ENCODE measurements at regions not wholly inside any gene's neighbourhood (a gene's known extent, or its start where the extent isn't known, plus 50 kb on each side); places are given as distances from the start of the nearest gene placed in this dataset.

DNA sequence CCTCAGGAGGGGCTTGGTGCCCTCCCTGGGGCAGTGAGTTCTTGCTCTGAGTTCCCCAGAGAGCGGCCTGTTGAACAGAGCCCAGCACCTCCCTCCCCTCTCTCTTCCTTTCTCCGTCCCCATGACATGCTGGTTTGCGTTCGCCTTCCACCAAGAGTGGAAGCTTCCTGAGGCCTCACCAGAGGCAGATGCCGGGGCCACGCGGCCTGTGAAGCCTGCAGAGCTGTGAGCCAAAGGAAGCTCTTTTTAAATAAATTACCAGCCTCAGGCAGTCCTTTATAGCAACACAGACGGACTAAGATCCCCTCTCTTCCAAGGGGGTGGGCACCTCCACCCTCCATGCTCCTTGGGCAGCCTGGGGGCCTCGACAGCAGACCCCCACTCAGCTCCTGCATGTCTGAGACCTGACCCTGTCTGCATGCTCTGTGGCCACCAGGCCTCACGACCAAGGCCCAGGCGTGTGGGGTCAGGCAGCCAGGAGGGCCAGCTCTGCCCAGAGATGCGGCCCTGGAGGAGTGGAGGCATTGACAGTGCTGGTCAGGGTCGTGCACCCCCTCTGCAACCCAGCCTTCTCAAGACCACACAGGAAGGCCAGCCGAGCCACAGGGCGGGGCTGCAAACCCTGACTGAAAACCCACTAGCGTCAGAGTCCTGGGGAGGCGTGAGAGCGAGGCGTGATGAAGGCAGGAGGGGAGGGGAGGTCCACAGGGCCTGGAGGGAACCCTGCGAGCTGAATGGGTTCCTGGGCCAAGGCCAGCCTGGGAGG is 54.6 kb upstream of the ADGRA1 start:
- TF ChIP-seq, protein P1, sequence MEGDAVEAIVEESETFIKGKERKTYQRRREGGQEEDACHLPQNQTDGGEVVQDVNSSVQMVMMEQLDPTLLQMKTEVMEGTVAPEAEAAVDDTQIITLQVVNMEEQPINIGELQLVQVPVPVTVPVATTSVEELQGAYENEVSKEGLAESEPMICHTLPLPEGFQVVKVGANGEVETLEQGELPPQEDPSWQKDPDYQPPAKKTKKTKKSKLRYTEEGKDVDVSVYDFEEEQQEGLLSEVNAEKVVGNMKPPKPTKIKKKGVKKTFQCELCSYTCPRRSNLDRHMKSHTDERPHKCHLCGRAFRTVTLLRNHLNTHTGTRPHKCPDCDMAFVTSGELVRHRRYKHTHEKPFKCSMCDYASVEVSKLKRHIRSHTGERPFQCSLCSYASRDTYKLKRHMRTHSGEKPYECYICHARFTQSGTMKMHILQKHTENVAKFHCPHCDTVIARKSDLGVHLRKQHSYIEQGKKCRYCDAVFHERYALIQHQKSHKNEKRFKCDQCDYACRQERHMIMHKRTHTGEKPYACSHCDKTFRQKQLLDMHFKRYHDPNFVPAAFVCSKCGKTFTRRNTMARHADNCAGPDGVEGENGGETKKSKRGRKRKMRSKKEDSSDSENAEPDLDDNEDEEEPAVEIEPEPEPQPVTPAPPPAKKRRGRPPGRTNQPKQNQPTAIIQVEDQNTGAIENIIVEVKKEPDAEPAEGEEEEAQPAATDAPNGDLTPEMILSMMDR (conservative IDR thresholded peaks at IDR 0.05; ENCODE audit: low read length): no peak
- TF ChIP-seq EZH2phosphoT487 (IDR thresholded peaks at IDR 0.05; ENCODE audit: borderline replicate concordance, low read depth, low read length): no peak

All from OCI-LY7 (cell line).